ENCODE measurements at regions not wholly inside any gene's neighbourhood (a gene's known extent, or its start where the extent isn't known, plus 50 kb on each side); places are given as distances from the start of the nearest gene placed in this dataset.

- Histone ChIP-seq H3K36me3 (ENCODE audit: low read depth) (no peaks in the 10 kb centered on the region), H3K4me3 (no peak overlapping the region), H3K4me1 (ENCODE audit: low read depth) (no peaks in the 10 kb centered on the region), H3K9me3 (no peaks in the 10 kb centered on the region)
- DNase-seq (no peak), ATAC-seq (no peak)
- intact Hi-C loops (cut with DNase I, micrococcal nuclease), result no loop called here
- TF ChIP-seq, protein P1, sequence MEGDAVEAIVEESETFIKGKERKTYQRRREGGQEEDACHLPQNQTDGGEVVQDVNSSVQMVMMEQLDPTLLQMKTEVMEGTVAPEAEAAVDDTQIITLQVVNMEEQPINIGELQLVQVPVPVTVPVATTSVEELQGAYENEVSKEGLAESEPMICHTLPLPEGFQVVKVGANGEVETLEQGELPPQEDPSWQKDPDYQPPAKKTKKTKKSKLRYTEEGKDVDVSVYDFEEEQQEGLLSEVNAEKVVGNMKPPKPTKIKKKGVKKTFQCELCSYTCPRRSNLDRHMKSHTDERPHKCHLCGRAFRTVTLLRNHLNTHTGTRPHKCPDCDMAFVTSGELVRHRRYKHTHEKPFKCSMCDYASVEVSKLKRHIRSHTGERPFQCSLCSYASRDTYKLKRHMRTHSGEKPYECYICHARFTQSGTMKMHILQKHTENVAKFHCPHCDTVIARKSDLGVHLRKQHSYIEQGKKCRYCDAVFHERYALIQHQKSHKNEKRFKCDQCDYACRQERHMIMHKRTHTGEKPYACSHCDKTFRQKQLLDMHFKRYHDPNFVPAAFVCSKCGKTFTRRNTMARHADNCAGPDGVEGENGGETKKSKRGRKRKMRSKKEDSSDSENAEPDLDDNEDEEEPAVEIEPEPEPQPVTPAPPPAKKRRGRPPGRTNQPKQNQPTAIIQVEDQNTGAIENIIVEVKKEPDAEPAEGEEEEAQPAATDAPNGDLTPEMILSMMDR (IDR thresholded peaks at IDR 0.05), result no peak
Observed at GRCh38 chr13:91220872-91221271, 126.6 kb upstream of the MIR17HG start.

DNA sequence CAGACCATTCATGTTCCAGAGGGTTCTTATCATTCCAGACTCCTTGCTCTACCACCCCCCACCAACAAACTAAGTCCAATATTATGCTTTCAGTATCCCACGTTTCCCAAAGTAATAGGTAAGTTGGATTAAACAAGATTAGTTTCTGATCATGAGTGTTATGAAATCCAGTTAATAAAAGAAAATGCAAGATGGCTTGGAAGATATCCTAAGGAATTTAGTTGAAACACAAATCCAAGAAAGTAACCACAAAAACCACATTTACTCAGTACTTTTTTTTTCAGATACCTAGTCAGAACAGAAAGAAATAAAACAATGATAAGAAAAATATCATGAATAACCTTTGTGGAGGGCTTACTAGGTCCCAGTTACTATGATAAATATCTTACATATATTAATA lies 119.4 kb upstream of the MIR17HG start:
- ATAC-seq, result no peak
- no peaks in the 10 kb centered on the region for H3K4me1 ChIP-seq (ENCODE audit: low read depth)
- H3K36me3 ChIP-seq (ENCODE audit: low read depth), result no peaks in the 10 kb centered on the region
- TF ChIP-seq, protein P1 (IDR thresholded peaks at IDR 0.05), result no peak
- no peak overlapping the region for H3K4me3 ChIP-seq
- no peak for DNase-seq
- no peaks in the 10 kb centered on the region for H3K9me3 ChIP-seq
- intact Hi-C loops (cut with DNase I, micrococcal nuclease), result no loop called here

- ATAC-seq (no peak), DNase-seq (no peak)
- H3K4me3 ChIP-seq, result no peak overlapping the region
- no peaks in the 10 kb centered on the region for H3K36me3 ChIP-seq (ENCODE audit: low read depth)
- TF ChIP-seq, protein P1 (IDR thresholded peaks at IDR 0.05), result no peak
- no peaks in the 10 kb centered on the region for H3K4me1 ChIP-seq (ENCODE audit: low read depth)
- H3K9me3 ChIP-seq, result no peaks in the 10 kb centered on the region
- intact Hi-C loops (cut with DNase I, micrococcal nuclease), result no loop called here
Observed at GRCh38 chr13:91228940-91229339, 118.5 kb upstream of the MIR17HG start.

DNA sequence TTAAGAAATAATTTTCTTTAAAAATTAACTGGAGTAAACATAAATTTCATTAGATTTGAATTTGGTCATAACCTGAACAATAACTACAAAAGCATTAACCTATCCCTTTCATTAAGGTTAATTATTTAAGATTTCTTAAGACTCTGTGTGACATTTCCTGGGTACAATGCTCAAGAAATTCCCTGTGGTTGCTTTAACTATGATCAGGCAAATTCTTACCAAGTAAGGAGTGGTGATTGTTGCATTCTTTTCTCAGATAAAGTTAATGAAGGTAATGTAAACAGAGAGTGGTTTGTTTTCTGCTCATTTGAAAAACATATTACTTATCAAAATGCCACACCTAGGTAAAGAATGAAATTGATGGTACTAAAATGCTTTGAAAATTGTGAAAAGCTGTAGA lies 114.8 kb upstream of the MIR17HG start:
- Histone ChIP-seq H3K4me3 (no peak overlapping the region), H3K4me1 (ENCODE audit: low read depth) (no peaks in the 10 kb centered on the region)

DNA sequence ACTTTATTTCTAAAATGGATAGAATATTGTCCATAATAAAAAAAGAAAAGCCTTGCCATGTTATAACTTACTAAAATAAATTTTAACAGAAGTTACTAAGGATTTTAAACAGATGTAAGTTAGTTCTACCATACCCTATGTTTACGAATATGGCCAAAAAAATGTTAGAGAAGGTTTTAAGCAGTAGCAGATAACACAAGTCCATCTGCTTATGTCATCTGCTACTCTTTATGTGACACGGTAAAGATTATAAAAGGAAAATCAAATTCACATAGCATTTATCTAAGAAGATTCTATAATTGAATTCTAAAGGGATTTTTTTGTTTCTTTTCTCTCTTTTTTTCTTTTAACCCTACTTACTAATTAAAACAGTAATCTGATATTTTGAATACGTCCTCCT lies 114.2 kb upstream of the MIR17HG start:
- Histone ChIP-seq H3K36me3 (ENCODE audit: low read depth) (no peaks in the 10 kb centered on the region), H3K9me3 (no peaks in the 10 kb centered on the region), H3K4me3 (no peak overlapping the region), H3K4me1 (ENCODE audit: low read depth) (no peaks in the 10 kb centered on the region)
- ATAC-seq (no peak), DNase-seq (no peak)
- TF ChIP-seq, protein P1 (IDR thresholded peaks at IDR 0.05), result no peak
- intact Hi-C loops (cut with DNase I, micrococcal nuclease), result no loop called here

More for the DNA sequence above, 114.8 kb upstream of the MIR17HG start:
- no peaks in the 10 kb centered on the region for H3K9me3 ChIP-seq
- intact Hi-C loops (cut with DNase I, micrococcal nuclease), result no loop called here
- no peaks in the 10 kb centered on the region for H3K36me3 ChIP-seq (ENCODE audit: low read depth)
- ATAC-seq (no peak), DNase-seq (no peak)
- TF ChIP-seq, protein P1 (IDR thresholded peaks at IDR 0.05), result no peak

- TF ChIP-seq, protein P1 (IDR thresholded peaks at IDR 0.05), result no peak
- no peaks in the 10 kb centered on the region for H3K4me1 ChIP-seq (ENCODE audit: low read depth)
- H3K4me3 ChIP-seq, result no peak overlapping the region
- intact Hi-C loops (cut with DNase I, micrococcal nuclease), result no loop called here
- no peak for DNase-seq
- H3K36me3 ChIP-seq (ENCODE audit: low read depth), result no peaks in the 10 kb centered on the region
- ATAC-seq, result no peak
- H3K9me3 ChIP-seq, result no peaks in the 10 kb centered on the region
Observed at GRCh38 chr13:91236182-91236581, 111.3 kb upstream of the MIR17HG start.
